Gastrocnemius medialis (tissue), 4 donors: ENCODE measurements at regions not wholly inside any gene's neighbourhood (a gene's known extent, or its start where the extent isn't known, plus 50 kb on each side); places are given as distances from the start of the nearest gene placed in this dataset.

Experiments
- ATAC-seq, 2 donors: fragments of 150-250 bp; one replicate each; pipeline ENCODE4 v1.9.1; 2016
- DNase-seq, 2 donors: peaks; one replicate each; pipeline ENCODE4 v3.0.0-alpha.2; 2019
- H3K27ac ChIP-seq, 4 donors: fragments of 200-600 bp; sonication (generic); 1 replicate in 1 of 4; 2 replicates in 3 of 4; pipeline ENCODE4 v1.5.1; 2016 to 2018; ENCODE audit warnings: mild to moderate bottlenecking in 2 of 4, moderate library complexity in 1 of 4
- H3K27me3 ChIP-seq, 3 donors: fragments of 200-600 bp; sonication (generic) in 2 of 3; 1 replicate in 1 of 3; 2 replicates in 2 of 3; pipeline versions ENCODE4 v1.5.1 to v1.6.0; 2016 to 2019; ENCODE audit warnings: mild to moderate bottlenecking in 1 of 3, moderate library complexity in 1 of 3
- H3K36me3 ChIP-seq, 2 donors: fragments of 200-600 bp; sonication (generic) in 1 of 2; one replicate each; pipeline ENCODE4 v1.5.1; 2017 to 2018
- H3K4me1 ChIP-seq, 2 donors: fragments of 200-600 bp; sonication (generic) in 1 of 2; one replicate each; pipeline ENCODE4 v1.5.1; 2016 to 2017; ENCODE audit warnings: mild to moderate bottlenecking in 2 of 2
- H3K4me3 ChIP-seq, 4 donors: fragments of 200-600 bp; sonication (generic) in 3 of 4; 1 replicate in 1 of 4; 2 replicates in 3 of 4; pipeline ENCODE4 v1.5.1; 2016 to 2019; ENCODE audit warnings: mild to moderate bottlenecking in 2 of 4
- H3K9me3 ChIP-seq, 3 donors: fragments of 200-600 bp; sonication (generic) in 2 of 3; 1 replicate in 1 of 3; 2 replicates in 2 of 3; pipeline ENCODE4 v1.5.1; 2016 to 2019
- POLR2A ChIP-seq, 2 donors: fragments of 450-650 bp; IDR thresholded peaks; one replicate each; pipeline ENCODE4 v1.6.1; 2017; ENCODE audit warnings: antibody characterized with exemption in 2 of 2, mild to moderate bottlenecking in 2 of 2, moderate library complexity in 2 of 2
- in situ Hi-C, 4 donors: fragments of 200-750 bp; cut with MboI; loops; one replicate each; pipeline versions ENCODE4 v1.15.0 to v1.8.0; 2017; ENCODE audit warnings: low sequenced_read_pairs in 4 of 4
- intact Hi-C: fragments of 100-400 bp; cut with DNase I; formaldehyde crosslinking; loops from one replicate; pipeline ENCODE4 v1.15.1; 2023; ENCODE audit warnings: low total_unique reads
- TF ChIP-seq, protein P1 (sequence below), 5 experiments: fragments of 450-650 bp in 3 of 5; fragments of 200-600 bp in 2 of 5; sonication (generic) in 2 of 5; IDR thresholded peaks in 4 of 5; conservative IDR thresholded peaks in 1 of 5; 1 replicate in 4 of 5; 2 replicates in 1 of 5; pipeline ENCODE4 v1.5.1; 2016 to 2019; ENCODE audit warnings: antibody characterized with exemption in 5 of 5, mild to moderate bottlenecking in 3 of 5, moderate library complexity in 3 of 5

DNA sequence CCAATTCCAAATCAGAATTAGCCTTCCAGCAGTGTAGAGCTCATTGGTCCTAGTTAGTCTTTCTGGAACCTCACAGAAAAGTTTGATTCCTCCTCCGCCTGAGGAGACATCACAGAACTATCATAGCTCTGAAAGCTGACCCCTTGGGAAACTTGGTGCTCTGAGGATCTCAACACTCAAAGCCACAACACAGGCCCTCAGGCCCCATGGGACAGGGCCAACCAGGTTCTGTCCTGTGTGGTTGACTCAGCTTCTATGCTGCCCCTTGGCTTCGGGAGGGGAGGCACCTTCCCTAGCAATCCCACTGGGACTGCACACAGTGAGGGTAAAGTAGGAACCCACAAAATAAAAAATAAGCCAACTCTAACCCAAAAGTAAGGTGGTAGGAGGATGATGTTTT, 237.5 kb upstream of the ECI2 start:
- ATAC-seq, result no peak
- intact Hi-C loops, result no loop called here

DNA sequence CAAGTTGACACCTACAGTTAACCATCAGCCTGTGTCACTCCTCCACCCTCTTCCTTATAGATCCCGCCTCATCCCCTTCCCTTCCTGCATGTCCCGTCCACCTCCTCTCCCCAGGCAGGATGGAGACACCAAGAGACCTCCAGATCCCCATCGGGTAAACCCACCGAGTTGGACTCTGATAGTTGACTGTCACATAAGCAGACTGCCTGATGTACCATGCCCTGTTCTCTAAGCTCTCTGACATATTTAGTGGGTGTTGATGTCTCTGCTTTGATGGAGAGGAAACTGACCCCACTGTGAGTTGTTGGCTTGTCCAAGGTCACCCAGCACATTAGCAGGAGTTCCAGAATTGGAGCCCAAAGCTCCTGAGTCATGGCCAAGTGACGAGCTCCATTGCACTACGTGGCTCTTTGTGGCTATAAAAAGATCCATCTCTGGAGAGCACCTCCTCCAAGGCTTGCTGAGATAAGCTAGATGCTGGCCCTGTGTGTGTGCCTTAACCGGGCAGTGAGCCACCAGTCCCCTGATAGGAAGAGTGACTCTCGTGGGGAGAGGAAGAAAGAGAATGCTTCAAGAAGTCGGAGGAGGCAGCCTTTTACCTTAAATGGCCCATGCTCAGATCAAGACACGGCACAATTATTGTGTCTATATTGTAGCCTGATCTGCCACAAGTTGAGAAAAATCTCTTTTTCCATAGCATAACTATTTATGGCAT, 236.0 kb upstream of the ECI2 start:
- TF ChIP-seq POLR2A (IDR thresholded peaks at IDR 0.05), result peak; percentile 8 to 27
- TF ChIP-seq, protein P1, sequence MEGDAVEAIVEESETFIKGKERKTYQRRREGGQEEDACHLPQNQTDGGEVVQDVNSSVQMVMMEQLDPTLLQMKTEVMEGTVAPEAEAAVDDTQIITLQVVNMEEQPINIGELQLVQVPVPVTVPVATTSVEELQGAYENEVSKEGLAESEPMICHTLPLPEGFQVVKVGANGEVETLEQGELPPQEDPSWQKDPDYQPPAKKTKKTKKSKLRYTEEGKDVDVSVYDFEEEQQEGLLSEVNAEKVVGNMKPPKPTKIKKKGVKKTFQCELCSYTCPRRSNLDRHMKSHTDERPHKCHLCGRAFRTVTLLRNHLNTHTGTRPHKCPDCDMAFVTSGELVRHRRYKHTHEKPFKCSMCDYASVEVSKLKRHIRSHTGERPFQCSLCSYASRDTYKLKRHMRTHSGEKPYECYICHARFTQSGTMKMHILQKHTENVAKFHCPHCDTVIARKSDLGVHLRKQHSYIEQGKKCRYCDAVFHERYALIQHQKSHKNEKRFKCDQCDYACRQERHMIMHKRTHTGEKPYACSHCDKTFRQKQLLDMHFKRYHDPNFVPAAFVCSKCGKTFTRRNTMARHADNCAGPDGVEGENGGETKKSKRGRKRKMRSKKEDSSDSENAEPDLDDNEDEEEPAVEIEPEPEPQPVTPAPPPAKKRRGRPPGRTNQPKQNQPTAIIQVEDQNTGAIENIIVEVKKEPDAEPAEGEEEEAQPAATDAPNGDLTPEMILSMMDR (IDR thresholded peaks at IDR 0.05 in 4 of 5, conservative IDR thresholded peaks at IDR 0.05 in 1 of 5), result no peak
- intact Hi-C loops (loop anchor here (1.0 kb wide), 1 partner anchor 31 kb away; no protein-coding TSS in a partner anchor), in situ Hi-C loops (no loop called here)
- peak overlapping the region; percentile 82 to 87 (median 85) for H3K27ac ChIP-seq
- ATAC-seq, result peak; percentile 85
- H3K27me3 ChIP-seq, result no peaks in the 10 kb centered on the region
- no peaks in the 10 kb centered on the region for H3K36me3 ChIP-seq
- H3K4me1 ChIP-seq, result peaks cover 35 to 47% of the 10 kb centered on the region in 2 donors
- H3K9me3 ChIP-seq, result no peaks in the 10 kb centered on the region
- H3K4me3 ChIP-seq, result no peak overlapping the region
- peak; percentile 79 to 88 for DNase-seq

More for the DNA sequence above, 237.5 kb upstream of the ECI2 start:
- peaks cover 35 to 47% of the 10 kb centered on the region in 2 donors for H3K4me1 ChIP-seq
- no peak overlapping the region for H3K4me3 ChIP-seq
- no peaks in the 10 kb centered on the region for H3K27me3 ChIP-seq
- no peak for DNase-seq
- in situ Hi-C loops, result no loop called here
- TF ChIP-seq, protein P1 (IDR thresholded peaks at IDR 0.05 in 4 of 5, conservative IDR thresholded peaks at IDR 0.05 in 1 of 5), result no peak
- TF ChIP-seq POLR2A (IDR thresholded peaks at IDR 0.05), result no peak
- peak overlapping the region in 3 of 4 donors; percentile 82 to 87 (median 84) for H3K27ac ChIP-seq
- no peaks in the 10 kb centered on the region for H3K9me3 ChIP-seq
- no peaks in the 10 kb centered on the region for H3K36me3 ChIP-seq

DNA sequence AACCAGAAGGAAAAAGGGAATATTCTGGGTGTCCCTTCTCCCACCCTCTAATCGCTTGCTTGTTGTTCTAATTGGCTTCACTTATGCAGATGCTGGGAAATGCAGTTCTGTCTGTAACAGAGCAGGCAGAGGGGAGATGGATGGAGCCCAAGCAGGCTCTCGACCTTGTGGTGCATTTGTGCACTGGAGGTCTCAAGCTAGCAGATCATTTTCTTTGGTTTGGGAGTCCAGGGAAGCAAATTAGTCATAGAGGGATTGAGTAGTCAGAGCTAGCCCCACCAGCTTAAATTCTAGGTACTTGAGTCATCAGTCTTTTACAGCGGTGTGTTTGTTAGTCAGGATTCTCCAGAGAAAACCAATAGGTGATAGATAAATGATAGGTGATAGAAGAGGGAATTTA, 234.7 kb upstream of the ECI2 start:
- H3K4me3 ChIP-seq, result no peak overlapping the region
- DNase-seq, result no peak
- H3K9me3 ChIP-seq, result no peaks in the 10 kb centered on the region
- H3K36me3 ChIP-seq, result no peaks in the 10 kb centered on the region
- TF ChIP-seq, protein P1 (IDR thresholded peaks at IDR 0.05 in 4 of 5, conservative IDR thresholded peaks at IDR 0.05 in 1 of 5), result no peak
- TF ChIP-seq POLR2A (IDR thresholded peaks at IDR 0.05), result no peak
- ATAC-seq, result peak; percentile 26 to 45
- H3K27ac ChIP-seq, result peak overlapping the region; percentile 82 to 87 (median 85)
- in situ Hi-C loops (no loop called here), intact Hi-C loops (no loop called here)
- H3K4me1 ChIP-seq, result peaks cover 35 to 47% of the 10 kb centered on the region in 2 donors
- no peaks in the 10 kb centered on the region for H3K27me3 ChIP-seq

DNA sequence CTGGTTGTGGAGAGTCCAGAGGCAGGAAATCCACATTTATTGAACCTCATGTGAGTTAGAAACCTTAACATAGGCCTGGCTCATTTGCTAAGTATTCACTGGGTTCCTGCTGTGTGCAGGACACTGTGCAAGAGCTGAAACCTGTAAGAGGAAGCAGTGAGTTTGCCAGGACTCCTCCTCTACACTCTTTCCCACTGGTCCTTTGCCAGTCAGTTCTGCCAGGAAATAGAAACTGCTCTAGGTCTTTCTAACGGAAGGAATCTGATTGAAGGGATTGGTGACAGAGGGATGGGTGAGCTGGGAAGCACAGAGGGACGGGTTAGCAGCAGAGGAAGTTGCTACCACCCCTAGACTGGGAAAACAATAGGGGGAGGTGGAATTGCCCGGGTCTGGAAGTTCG, 234.2 kb upstream of the ECI2 start:
- in situ Hi-C loops (no loop called here), intact Hi-C loops (loop anchor here (1.0 kb wide), 1 partner anchor 9 kb away; no protein-coding TSS in a partner anchor)
- TF ChIP-seq, protein P1 (IDR thresholded peaks at IDR 0.05 in 4 of 5, conservative IDR thresholded peaks at IDR 0.05 in 1 of 5), result no peak
- TF ChIP-seq POLR2A (IDR thresholded peaks at IDR 0.05), result no peak
- peak; percentile 48 to 69 for DNase-seq
- Histone ChIP-seq H3K27ac (peak overlapping the region; percentile 82 to 87 (median 85)), H3K4me3 (no peak overlapping the region), H3K36me3 (no peaks in the 10 kb centered on the region), H3K27me3 (no peaks in the 10 kb centered on the region), H3K9me3 (no peaks in the 10 kb centered on the region), H3K4me1 (peaks cover 35 to 47% of the 10 kb centered on the region in 2 donors)
- ATAC-seq, result peak; percentile 69 to 72
